ENCODE measurements at regions not wholly inside any gene's neighbourhood (a gene's known extent, or its start where the extent isn't known, plus 50 kb on each side); places are given as distances from the start of the nearest gene placed in this dataset.
"Not testable (repeated sequence)": the region's sequence is repeated elsewhere in the genome, so short reads cannot be mapped to it uniquely, and the experiment has no call there.

DNA sequence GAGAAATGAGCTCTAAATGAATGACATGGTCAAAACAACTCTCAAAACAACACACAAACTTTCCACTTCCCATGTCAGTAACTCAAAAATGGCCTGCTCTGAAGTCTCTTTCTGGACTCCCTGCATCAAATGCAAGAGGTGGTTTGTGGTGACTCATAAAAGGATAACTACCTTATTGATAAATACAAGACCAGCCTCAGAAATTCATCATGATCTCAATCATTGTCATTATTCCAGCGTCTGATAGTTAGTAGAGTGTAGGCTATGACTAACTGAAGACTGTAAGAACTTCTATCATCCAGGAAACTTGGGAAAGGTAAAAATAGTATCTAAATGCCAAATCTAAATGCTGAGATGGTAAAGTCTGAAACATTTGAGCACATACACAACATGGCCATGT lies 369.4 kb downstream of the BMP2 start:
- no peak for DNase-seq
- in situ Hi-C loops (cut with MboI; ENCODE audit: low pct_unique_long_range_greater_than_20kb, low sequenced_read_pairs) = no loop called here

DNA sequence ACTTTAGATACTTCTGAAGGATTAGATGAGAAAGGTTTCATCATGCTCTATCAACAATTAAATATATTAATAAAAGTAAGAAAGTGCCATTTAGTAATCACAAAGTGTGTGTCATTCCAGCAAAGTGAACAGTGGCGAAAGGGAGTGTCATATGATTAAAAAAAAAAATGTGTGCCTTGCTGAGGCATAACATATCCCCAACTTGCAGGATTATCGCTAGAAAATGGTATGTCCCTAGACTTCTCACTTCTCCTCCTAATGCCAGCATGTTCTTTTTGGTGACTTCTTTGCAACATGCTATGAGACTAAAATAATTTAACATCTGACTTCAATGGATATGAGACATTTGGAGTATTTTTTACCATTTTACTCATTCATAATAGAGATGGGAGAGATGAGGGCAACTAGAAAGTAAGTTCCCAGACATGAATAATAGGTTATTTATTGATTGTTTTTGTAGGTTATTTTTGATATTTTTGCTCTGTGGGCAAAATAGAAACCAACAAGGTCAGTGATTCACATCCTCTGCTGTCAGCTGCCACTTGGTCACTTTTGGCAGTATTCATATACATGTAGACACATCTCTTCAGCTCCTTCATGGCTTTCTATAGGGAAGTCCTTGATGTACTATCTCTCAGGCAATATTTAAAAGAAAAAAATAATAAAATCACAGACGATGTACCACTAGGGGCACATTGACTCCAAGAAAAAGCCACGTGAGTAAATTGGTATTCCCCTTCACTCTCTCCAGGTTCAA lies 370.1 kb downstream of the BMP2 start:
- in situ Hi-C loops (cut with MboI; ENCODE audit: low pct_unique_long_range_greater_than_20kb, low sequenced_read_pairs) = no loop called here

GRCh38 chr20:7144464-7144863 lies 377.0 kb downstream of the BMP2 start:
- in situ Hi-C loops (cut with MboI; ENCODE audit: low pct_unique_long_range_greater_than_20kb, low sequenced_read_pairs) = no loop called here
- DNase-seq = no peak

More for the DNA sequence above, 370.1 kb downstream of the BMP2 start:
- no peak for DNase-seq

GRCh38 chr20:7146552-7147219 lies 379.2 kb downstream of the BMP2 start:
- in situ Hi-C loops (cut with MboI; ENCODE audit: low pct_unique_long_range_greater_than_20kb, low sequenced_read_pairs) = no loop called here

DNA sequence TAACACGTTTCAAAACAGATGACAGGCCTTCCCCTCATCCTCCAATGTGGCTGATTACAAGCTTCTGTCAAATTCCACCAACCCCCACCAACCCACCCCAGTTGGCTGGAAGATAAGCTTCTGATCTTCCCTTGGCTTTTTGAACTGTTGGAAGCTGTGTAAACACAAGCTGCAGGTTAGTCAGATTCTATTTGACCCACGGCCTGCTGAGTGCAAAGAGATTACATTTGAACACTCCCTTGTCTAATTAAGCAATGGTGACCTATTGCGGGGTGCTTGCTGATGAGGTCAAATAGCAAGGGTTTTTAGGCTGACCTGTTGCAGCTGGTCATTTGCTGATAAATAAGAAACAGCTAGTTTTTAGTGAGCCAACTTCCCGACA lies 379.7 kb downstream of the BMP2 start:
- in situ Hi-C loops (cut with MboI; ENCODE audit: low pct_unique_long_range_greater_than_20kb, low sequenced_read_pairs) = no loop called here
- DNase-seq = no peak

More at GRCh38 chr20:7146552-7147219, 379.2 kb downstream of the BMP2 start:
- no peak for DNase-seq

DNA sequence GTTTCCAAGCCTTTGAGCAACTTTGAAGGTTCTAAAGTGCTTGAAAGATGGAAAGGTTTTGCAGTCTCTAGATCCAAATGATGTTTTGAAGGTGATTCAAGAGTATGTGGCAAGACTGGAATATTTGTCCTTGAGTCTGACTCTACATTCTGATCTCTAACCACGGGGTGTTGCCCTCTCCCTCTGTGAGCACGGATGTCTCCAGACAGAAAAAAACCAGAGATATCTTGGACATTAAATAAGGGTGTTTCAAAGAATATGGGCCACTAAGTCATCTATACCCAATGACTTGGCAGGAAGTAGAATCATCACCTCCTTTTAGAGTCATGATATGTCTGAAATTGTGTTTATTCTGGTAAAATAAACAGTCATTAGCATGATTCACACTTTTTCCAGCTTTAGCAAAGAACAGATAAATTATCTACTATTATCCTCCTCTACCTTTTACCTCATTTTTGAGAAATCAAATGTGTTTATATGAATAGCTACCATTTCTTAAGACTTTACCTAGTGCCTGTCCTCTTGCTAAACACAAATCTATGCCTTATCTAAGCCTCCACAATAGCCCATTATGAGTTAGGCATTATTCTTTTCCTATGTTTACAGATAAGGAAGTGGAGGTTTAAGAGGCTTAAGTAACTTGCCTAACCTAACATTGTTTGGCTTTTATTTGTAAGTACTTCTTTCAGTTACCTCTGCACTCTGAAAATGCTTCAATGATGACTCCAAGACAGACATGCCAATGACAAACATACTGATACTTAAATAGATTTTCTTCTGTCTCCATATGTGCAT lies 384.4 kb downstream of the BMP2 start:
- no peak for DNase-seq
- in situ Hi-C loops (cut with MboI; ENCODE audit: low pct_unique_long_range_greater_than_20kb, low sequenced_read_pairs) = no loop called here

GRCh38 chr20:7155282-7155681 lies 387.8 kb downstream of the BMP2 start:
- no peak for DNase-seq
- in situ Hi-C loops (cut with MboI; ENCODE audit: low pct_unique_long_range_greater_than_20kb, low sequenced_read_pairs) = no loop called here

DNA sequence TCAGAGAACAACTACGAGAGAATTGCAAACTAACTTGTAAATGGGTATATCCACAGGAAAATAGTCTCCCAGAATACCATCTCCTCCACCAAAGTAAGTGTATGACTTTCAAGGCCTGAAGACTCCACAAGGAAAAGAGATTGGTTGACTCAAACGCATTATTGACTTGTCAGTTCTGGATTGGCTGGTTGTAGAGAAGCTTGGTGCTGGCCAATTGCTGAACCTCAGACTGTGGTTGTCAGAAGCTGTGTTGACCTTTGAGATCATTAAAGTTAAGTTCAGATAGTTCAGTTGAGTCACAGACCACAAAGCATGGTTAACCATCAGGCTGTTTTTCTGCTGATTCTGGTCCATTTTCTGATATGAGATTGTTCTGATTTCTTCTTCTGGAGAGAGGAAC lies 388.3 kb downstream of the BMP2 start:
- in situ Hi-C loops (cut with MboI; ENCODE audit: low pct_unique_long_range_greater_than_20kb, low sequenced_read_pairs) = no loop called here
- no peak for DNase-seq

- DNase-seq = no peak
- in situ Hi-C loops (cut with MboI; ENCODE audit: low pct_unique_long_range_greater_than_20kb, low sequenced_read_pairs) = no loop called here
These were observed 392.4 kb downstream of the BMP2 start for GRCh38 chr20:7159903-7160302.

GRCh38 chr20:7161690-7162089 lies 394.2 kb downstream of the BMP2 start:
- peak; percentile 16 for DNase-seq
- in situ Hi-C loops (cut with MboI; ENCODE audit: low pct_unique_long_range_greater_than_20kb, low sequenced_read_pairs) = no loop called here

DNA sequence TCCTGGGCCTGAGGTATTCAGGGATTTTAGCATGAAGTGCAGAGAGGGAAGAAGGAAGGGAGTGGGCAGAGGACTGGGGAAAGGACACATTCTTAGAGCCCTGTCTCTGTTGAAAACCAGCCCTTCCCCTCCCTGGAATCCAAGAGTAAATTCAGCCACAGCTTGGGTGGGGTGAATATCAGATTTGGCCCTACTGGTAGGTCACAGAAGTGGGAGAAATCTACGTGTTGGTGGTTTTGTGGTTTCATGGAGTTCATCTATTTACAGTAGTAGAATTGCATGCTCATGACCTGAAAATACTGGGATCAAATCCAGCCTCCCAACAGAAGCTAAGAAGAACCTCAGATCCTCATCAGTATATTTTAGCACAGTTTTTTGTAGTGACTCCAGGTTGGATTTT lies 404.4 kb downstream of the BMP2 start:
- no peak for DNase-seq
- in situ Hi-C loops (cut with MboI; ENCODE audit: low pct_unique_long_range_greater_than_20kb, low sequenced_read_pairs) = no loop called here

DNA sequence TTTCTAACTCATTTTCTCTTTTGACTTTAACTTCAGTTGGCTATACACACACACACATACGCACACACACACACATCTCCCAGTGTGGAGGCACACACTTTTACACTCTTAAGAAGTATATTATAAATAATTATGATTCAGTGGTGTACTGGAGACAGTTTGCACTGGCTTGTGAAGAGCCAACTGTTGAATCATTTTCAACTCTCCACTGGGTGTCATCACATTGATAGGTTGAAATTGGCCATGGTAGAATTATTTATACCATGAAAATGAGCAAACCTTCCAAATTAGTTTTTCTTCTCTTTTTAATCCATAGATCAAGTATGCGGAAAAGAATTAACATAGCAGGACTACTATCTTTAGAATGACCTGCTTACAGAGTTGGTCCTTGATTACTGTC lies 407.1 kb downstream of the BMP2 start:
- DNase-seq = no peak
- in situ Hi-C loops (cut with MboI; ENCODE audit: low pct_unique_long_range_greater_than_20kb, low sequenced_read_pairs) = no loop called here

DNA sequence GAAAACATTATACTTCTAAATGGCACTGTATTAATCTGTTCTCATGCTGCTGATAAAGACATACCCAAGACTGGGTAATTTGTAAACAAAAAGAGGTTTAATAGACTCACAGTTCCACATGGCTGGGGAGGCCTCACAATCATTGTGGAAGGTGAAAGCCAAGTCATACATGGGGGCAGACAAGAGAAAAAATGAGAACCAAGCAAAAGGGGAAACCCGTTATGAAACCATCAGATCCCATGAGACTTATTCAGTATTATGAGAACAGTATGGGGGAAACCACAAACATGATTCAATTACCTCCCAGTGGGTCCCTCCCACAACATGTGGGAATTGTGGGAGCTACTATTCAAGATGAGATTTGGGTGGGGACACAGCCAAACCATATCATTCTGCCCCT lies 408.3 kb downstream of the BMP2 start:
- DNase-seq; in situ Hi-C loops (cut with MboI; ENCODE audit: low pct_unique_long_range_greater_than_20kb, low sequenced_read_pairs): not testable (repeated sequence)

DNA sequence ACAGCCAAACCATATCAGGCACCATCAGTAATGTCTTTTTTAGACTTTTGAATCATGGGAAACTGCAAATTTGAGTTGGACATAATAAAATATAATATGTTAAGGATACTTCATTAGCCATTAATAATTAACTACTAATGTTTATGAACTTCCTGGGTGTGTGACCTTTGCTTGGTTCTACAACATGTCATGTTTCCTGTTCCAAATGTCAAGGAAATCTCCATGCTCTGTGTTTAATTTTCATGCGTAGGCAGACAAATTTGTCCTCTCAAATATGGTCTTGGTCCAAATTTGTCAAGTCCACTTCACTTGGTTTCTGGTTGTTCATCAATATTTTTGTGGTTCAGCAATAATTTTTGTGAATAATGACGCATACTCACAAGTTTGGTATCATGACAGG lies 410.5 kb downstream of the BMP2 start:
- in situ Hi-C loops (cut with MboI; ENCODE audit: low pct_unique_long_range_greater_than_20kb, low sequenced_read_pairs) = no loop called here
- no peak for DNase-seq

DNA sequence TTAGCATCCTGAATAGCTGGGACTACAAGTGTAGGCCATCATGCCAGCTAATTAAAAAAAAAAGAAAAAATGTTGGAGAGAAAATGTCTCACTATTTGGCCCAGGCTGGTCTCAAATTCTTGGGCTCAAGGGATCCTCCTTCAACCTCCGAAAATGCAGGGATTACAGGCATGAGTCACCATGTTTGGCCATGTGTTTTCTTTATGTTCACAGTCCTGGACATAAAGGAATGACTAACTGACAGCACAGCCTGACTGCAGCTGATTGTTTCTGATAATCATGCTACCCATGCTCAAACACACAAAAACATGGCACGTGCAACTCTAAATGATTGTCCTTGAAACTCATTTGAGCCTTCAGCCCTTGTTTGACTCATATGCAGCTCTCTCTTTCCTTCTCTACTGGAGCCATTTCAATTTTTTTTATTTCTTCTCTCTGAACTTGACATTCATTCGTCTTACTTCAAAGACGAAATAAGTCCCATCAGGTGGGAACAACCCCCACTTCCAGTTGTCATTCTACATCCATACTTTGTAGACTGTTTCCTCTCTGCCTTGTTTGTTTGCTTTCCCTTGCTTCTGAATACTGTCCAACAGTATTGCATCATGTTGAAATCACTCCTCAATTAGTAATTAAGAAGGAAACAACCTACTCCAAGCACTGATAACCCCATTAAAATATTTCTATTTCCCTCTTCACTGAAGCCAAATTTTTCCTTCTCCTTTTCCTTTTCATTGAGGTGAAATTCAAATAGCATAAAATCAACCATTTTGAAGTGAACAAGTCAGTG lies 413.0 kb downstream of the BMP2 start:
- no peak for DNase-seq
- in situ Hi-C loops (cut with MboI; ENCODE audit: low pct_unique_long_range_greater_than_20kb, low sequenced_read_pairs) = no loop called here

DNA sequence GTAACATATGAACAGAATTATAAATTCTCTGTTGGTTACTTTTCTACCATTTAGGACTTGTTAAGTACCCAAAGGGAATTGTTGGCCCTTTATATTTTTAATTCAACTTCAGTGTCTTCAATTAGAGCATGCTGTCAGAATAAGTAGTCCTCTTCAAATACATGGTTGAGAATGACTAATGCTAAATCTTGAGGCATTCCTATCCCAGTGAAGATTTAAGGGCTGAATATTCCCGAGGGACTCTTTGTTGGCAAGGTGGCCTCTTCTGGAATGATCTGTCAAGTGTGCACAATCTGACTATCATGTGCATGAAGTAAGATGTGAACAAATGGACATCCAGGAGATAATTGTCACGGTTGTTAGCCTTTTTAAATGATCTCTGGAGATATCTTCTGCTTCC lies 421.7 kb downstream of the BMP2 start:
- in situ Hi-C loops (cut with MboI; ENCODE audit: low pct_unique_long_range_greater_than_20kb, low sequenced_read_pairs) = no loop called here
- DNase-seq = no peak

GRCh38 chr20:7193681-7194080 lies 426.2 kb downstream of the BMP2 start:
- DNase-seq = no peak
- in situ Hi-C loops (cut with MboI; ENCODE audit: low pct_unique_long_range_greater_than_20kb, low sequenced_read_pairs) = no loop called here

- DNase-seq = no peak
- in situ Hi-C loops (cut with MboI; ENCODE audit: low pct_unique_long_range_greater_than_20kb, low sequenced_read_pairs) = no loop called here
These were observed 428.2 kb downstream of the BMP2 start for GRCh38 chr20:7195704-7196103.

DNA sequence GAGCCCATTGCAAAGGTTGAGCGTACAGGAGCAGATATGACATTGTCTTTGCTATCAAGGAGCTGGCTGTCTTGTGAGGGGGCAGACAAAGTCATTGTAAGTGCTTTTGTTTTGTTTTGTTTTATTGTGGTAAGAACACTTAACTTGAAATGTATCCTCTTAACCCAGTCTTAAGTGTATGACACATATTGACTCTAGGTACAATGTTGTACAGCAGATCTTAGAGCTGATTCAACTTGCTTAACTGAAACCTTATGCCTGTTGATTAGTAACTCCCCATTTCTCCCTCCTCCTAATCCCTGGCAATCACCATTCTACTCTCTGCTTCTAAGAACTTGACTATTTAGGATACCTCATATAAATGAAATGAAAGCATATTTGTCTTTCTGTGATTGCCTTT lies 429.0 kb downstream of the BMP2 start:
- in situ Hi-C loops (cut with MboI; ENCODE audit: low pct_unique_long_range_greater_than_20kb, low sequenced_read_pairs) = no loop called here
- DNase-seq = no peak
